ENCODE measurements at regions not wholly inside any gene's neighbourhood (a gene's known extent, or its start where the extent isn't known, plus 50 kb on each side); places are given as distances from the start of the nearest gene placed in this dataset.

DNA sequence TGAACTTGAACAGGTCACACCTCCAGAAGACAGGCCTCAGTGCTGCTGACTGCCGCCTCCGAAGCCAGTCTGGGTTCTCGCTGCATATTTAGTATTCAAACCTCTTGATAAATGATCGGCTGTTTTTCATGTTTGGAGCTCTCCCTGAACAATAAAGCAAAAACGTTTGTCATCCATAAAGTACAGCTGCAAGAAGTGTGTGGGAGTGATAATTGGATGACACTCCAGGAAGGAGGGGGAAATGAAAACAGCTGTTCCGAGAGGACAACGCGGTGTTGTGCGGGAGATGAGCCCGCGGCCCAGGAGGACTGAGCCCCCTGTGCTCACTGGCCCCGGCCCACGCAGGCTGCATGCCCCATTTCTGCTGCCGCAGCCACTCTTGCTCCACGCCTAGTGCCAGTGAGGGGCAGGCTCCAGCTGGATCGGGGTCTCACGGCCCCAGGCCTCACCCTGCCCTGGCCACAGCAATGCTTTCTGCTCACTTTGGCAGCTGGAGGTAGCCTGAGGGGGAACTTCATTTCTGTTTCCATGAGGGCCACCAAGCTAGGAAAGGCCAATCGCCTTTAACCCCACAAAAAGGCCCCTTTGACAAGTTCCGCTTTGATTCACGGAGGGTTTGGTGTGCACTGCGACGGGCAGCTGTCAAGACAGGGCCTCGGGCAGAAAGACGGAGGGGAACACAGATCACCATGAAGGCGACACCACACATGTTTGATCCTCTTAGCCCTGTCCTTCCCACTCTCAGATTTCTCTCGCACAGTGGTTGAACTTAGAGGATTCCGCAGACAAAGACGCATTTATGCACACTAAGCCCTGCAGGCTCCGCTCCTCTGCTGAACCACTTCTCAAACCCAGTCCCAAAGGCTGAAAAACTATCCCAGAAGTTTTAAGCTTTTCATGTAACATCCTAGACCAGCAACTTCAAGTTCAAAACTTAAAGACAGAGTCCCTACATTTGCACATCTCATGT, 537.6 kb downstream of the EFNB2 start:
- no peaks in the 10 kb centered on the region for H3K36me3 ChIP-seq (ENCODE audit: insufficient read depth, low read length)
- H2AFZ ChIP-seq (ENCODE audit: low read depth, low read length) = no peak overlapping the region; the same call in 1 of the 2 replicates
- TF ChIP-seq, protein P1, sequence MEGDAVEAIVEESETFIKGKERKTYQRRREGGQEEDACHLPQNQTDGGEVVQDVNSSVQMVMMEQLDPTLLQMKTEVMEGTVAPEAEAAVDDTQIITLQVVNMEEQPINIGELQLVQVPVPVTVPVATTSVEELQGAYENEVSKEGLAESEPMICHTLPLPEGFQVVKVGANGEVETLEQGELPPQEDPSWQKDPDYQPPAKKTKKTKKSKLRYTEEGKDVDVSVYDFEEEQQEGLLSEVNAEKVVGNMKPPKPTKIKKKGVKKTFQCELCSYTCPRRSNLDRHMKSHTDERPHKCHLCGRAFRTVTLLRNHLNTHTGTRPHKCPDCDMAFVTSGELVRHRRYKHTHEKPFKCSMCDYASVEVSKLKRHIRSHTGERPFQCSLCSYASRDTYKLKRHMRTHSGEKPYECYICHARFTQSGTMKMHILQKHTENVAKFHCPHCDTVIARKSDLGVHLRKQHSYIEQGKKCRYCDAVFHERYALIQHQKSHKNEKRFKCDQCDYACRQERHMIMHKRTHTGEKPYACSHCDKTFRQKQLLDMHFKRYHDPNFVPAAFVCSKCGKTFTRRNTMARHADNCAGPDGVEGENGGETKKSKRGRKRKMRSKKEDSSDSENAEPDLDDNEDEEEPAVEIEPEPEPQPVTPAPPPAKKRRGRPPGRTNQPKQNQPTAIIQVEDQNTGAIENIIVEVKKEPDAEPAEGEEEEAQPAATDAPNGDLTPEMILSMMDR (IDR thresholded peaks at IDR 0.05; ENCODE audit: borderline replicate concordance, extremely low read depth, low read length, poor library complexity, severe bottlenecking) = no peak
- TF ChIP-seq EZH2 (IDR thresholded peaks at IDR 0.05; ENCODE audit: borderline replicate concordance, low read depth, low read length, severe bottlenecking) = no peak
- no peak overlapping the region for H3K9ac ChIP-seq (ENCODE audit: low read depth, low read length)
- H3K4me1 ChIP-seq (ENCODE audit: insufficient read depth, low read length) = no peaks in the 10 kb centered on the region
- no peak for ATAC-seq (ENCODE audit: insufficient read depth, low read depth)
- no peak overlapping the region for H3K4me3 ChIP-seq (ENCODE audit: low read depth in 1 of 2, low read length in 2 of 2)
- no peak overlapping the region for H3K27ac ChIP-seq (ENCODE audit: low read length)
- H3K9me3 ChIP-seq (ENCODE audit: insufficient read depth, low read length, severe bottlenecking) = no peaks in the 10 kb centered on the region
- no peak for DNase-seq
- H3K27me3 ChIP-seq (ENCODE audit: insufficient read depth, low read length, poor library complexity) = no peaks in the 10 kb centered on the region
- no peak overlapping the region for H3K4me2 ChIP-seq (ENCODE audit: insufficient read depth, low read length)
- no peaks in the 10 kb centered on the region for H4K20me1 ChIP-seq (ENCODE audit: insufficient read depth, low read length)
- H3K79me2 ChIP-seq (ENCODE audit: insufficient read depth, low read length) = no peaks in the 10 kb centered on the region

DNA sequence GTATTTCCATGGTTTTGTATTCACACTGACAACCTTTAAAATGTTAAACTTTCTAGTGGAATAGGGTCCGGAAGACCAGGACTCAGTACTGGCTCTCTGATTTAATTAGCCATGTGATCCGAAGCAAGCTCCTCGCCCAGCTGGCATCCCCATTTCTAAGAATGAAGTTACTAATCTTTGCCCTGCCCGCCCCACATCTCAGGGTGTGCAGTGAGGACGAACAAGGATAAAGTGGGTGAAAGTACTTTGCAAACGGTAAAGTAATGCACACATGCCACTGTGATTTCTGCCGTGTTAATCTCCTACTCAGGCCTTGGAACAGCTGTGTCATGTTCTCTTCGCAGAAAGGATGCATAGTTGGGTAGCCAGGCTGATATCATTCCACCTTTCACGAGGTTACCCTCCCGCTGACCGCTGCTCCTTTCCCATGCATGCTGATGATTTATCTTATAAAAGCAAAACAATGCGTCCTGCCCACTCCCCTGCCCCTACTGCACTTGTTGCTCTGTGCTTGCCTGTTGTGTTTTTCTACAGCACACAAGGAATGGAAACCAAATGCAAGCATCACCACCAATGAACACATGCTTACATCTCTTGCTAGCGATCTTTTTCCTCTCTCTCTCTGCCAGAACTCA, 539.0 kb downstream of the EFNB2 start:
- no peak for DNase-seq
- no peak for TF ChIP-seq EZH2 (IDR thresholded peaks at IDR 0.05; ENCODE audit: borderline replicate concordance, low read depth, low read length, severe bottlenecking)
- TF ChIP-seq, protein P1 (IDR thresholded peaks at IDR 0.05; ENCODE audit: borderline replicate concordance, extremely low read depth, low read length, poor library complexity, severe bottlenecking) = no peak
- no peak overlapping the region for H3K4me3 ChIP-seq (ENCODE audit: low read depth in 1 of 2, low read length in 2 of 2)
- no peaks in the 10 kb centered on the region for H3K36me3 ChIP-seq (ENCODE audit: insufficient read depth, low read length)
- no peak overlapping the region for H3K4me2 ChIP-seq (ENCODE audit: insufficient read depth, low read length)
- no peak overlapping the region for H3K27ac ChIP-seq (ENCODE audit: low read length)
- H4K20me1 ChIP-seq (ENCODE audit: insufficient read depth, low read length) = no peaks in the 10 kb centered on the region
- no peak overlapping the region for H2AFZ ChIP-seq (ENCODE audit: low read depth, low read length)
- no peaks in the 10 kb centered on the region for H3K79me2 ChIP-seq (ENCODE audit: insufficient read depth, low read length)
- no peaks in the 10 kb centered on the region for H3K9me3 ChIP-seq (ENCODE audit: insufficient read depth, low read length, severe bottlenecking)
- H3K27me3 ChIP-seq (ENCODE audit: insufficient read depth, low read length, poor library complexity) = no peaks in the 10 kb centered on the region
- H3K4me1 ChIP-seq (ENCODE audit: insufficient read depth, low read length) = no peaks in the 10 kb centered on the region
- H3K9ac ChIP-seq (ENCODE audit: low read depth, low read length) = no peak overlapping the region
- no peak for ATAC-seq (ENCODE audit: insufficient read depth, low read depth)

DNA sequence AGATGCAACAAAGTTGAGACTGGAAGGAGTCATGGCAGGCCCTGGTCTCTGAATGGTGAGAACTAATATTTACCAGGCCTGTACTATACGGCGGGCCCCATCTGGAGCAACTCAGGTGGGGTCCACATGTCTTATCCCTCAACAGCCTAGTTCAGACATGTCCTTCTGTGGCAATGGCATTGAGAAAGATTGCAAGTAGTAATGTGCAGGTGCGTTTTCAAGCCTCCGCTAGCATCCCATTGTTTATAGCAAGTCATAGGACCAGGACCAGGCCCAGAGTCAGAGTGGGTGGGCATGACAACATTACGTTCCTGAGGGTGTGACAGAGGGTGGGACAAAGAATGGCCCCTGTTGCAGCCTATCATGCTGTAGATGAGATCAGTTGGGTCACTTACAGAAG, 541.1 kb downstream of the EFNB2 start:
- Histone ChIP-seq H3K36me3 (ENCODE audit: insufficient read depth, low read length) (no peaks in the 10 kb centered on the region), H3K9ac (ENCODE audit: low read depth, low read length) (no peak overlapping the region), H4K20me1 (ENCODE audit: insufficient read depth, low read length) (no peaks in the 10 kb centered on the region), H3K9me3 (ENCODE audit: insufficient read depth, low read length, severe bottlenecking) (no peaks in the 10 kb centered on the region), H2AFZ (ENCODE audit: low read depth, low read length) (no peak overlapping the region), H3K4me1 (ENCODE audit: insufficient read depth, low read length) (no peaks in the 10 kb centered on the region), H3K27me3 (ENCODE audit: insufficient read depth, low read length, poor library complexity) (no peaks in the 10 kb centered on the region), H3K4me3 (ENCODE audit: low read depth in 1 of 2, low read length in 2 of 2) (no peak overlapping the region), H3K27ac (ENCODE audit: low read length) (no peak overlapping the region), H3K4me2 (ENCODE audit: insufficient read depth, low read length) (no peak overlapping the region), H3K79me2 (ENCODE audit: insufficient read depth, low read length) (no peaks in the 10 kb centered on the region)
- TF ChIP-seq EZH2 (IDR thresholded peaks at IDR 0.05; ENCODE audit: borderline replicate concordance, low read depth, low read length, severe bottlenecking) = no peak
- TF ChIP-seq, protein P1 (IDR thresholded peaks at IDR 0.05; ENCODE audit: borderline replicate concordance, extremely low read depth, low read length, poor library complexity, severe bottlenecking) = no peak
- no peak for DNase-seq
- ATAC-seq (ENCODE audit: insufficient read depth, low read depth) = no peak
